Iris pigment epithelial cell (primary cell): ENCODE measurements at regions not wholly inside any gene's neighbourhood (a gene's known extent, or its start where the extent isn't known, plus 50 kb on each side); places are given as distances from the start of the nearest gene placed in this dataset.

Source experiments
- DNase-seq: peaks from one replicate; pipeline ENCODE4 v3.0.0-alpha.2; 2011; ENCODE audit warnings: low read depth

GRCh38 chr5:39544941-39545340 is 120.2 kb upstream of the DAB2 start:
- no peak for DNase-seq

GRCh38 chr5:39543335-39543734 is 118.6 kb upstream of the DAB2 start:
- DNase-seq: peak; percentile 70

- no peak for DNase-seq
These were observed 117.9 kb upstream of the DAB2 start for GRCh38 chr5:39542511-39543285.

- no peak for DNase-seq
These were observed 117.1 kb upstream of the DAB2 start for GRCh38 chr5:39541920-39542319.

- no peak for DNase-seq
These were observed 114.7 kb upstream of the DAB2 start for GRCh38 chr5:39539470-39539869.

- DNase-seq: no peak
These were observed 109.9 kb upstream of the DAB2 start for GRCh38 chr5:39534690-39535089.

GRCh38 chr5:39533749-39534148 is 109.0 kb upstream of the DAB2 start:
- no peak for DNase-seq

- no peak for DNase-seq
These were observed 107.7 kb upstream of the DAB2 start for GRCh38 chr5:39532511-39532910.

- no peak for DNase-seq
These were observed 106.5 kb upstream of the DAB2 start for GRCh38 chr5:39531306-39531705.

- DNase-seq: peak; percentile 62
These were observed 102.2 kb upstream of the DAB2 start for GRCh38 chr5:39526914-39527477.

GRCh38 chr5:39525781-39526180 is 101.0 kb upstream of the DAB2 start:
- DNase-seq: peak; percentile 83

- no peak for DNase-seq
These were observed 100.5 kb upstream of the DAB2 start for GRCh38 chr5:39525271-39525670.

- DNase-seq: peak; percentile 83
These were observed 99.0 kb upstream of the DAB2 start for GRCh38 chr5:39523821-39524220.

- no peak for DNase-seq
These were observed 97.3 kb upstream of the DAB2 start for GRCh38 chr5:39521940-39522590.

- no peak for DNase-seq
These were observed 96.5 kb upstream of the DAB2 start for GRCh38 chr5:39521098-39521860.

- DNase-seq: peak; percentile 96
These were observed 95.4 kb upstream of the DAB2 start for GRCh38 chr5:39520232-39520572.

GRCh38 chr5:39519566-39520231 is 94.9 kb upstream of the DAB2 start:
- DNase-seq: peak; percentile 92

GRCh38 chr5:39519079-39519478 is 94.3 kb upstream of the DAB2 start:
- DNase-seq: no peak

GRCh38 chr5:39518516-39518915 is 93.7 kb upstream of the DAB2 start:
- DNase-seq: peak; percentile 91

- DNase-seq: peak; percentile 91
These were observed 93.0 kb upstream of the DAB2 start for GRCh38 chr5:39517800-39518199.

GRCh38 chr5:39515881-39516280 is 91.1 kb upstream of the DAB2 start:
- DNase-seq: no peak

- DNase-seq: peak; percentile 29
These were observed 88.5 kb upstream of the DAB2 start for GRCh38 chr5:39513236-39513635.
